Chondrocyte (in vitro differentiated cells): ENCODE measurements at regions not wholly inside any gene's neighbourhood (a gene's known extent, or its start where the extent isn't known, plus 50 kb on each side); places are given as distances from the start of the nearest gene placed in this dataset.

Experiments used
- DNase-seq: peaks from one replicate; pipeline ENCODE4 v3.0.0; 2021; ENCODE audit warnings: mixed read lengths, low spot score
- H3K27ac Mint-ChIP-seq: one replicate; pipeline ENCODE4 v1.8.0; 2021; ENCODE audit warnings: mild to moderate bottlenecking, moderate library complexity, mixed read lengths; ENCODE audit not compliant: unreplicated experiment
- H3K27me3 Mint-ChIP-seq: 2 replicates; pipeline ENCODE4 v1.8.0; 2021; ENCODE audit warnings: low read depth, mixed read lengths
- H3K36me3 Mint-ChIP-seq: 2 replicates; pipeline ENCODE4 v1.8.0; 2021; ENCODE audit warnings: low read depth, mixed read lengths
- H3K4me1 Mint-ChIP-seq: 2 replicates; pipeline ENCODE4 v1.8.0; 2021; ENCODE audit warnings: low read depth, mild to moderate bottlenecking, mixed read lengths
- H3K4me3 Mint-ChIP-seq: one replicate; pipeline ENCODE4 v1.8.0; 2021; ENCODE audit warnings: mild to moderate bottlenecking, moderate library complexity, mixed read lengths; ENCODE audit not compliant: unreplicated experiment
- H3K9me3 Mint-ChIP-seq: 2 replicates; pipeline ENCODE4 v1.8.0; 2021; ENCODE audit warnings: low read depth, mixed read lengths
- CTCF ChIP-seq: fragments of 200-600 bp; sonication (generic); IDR thresholded peaks from 2 replicates; pipeline ENCODE4 v1.5.0; 2021; ENCODE audit warnings: antibody characterized with exemption, mild to moderate bottlenecking, moderate library complexity

GRCh38 chr2:139162957-139163356 is 382.8 kb upstream of the NXPH2 start:
- peaks cover 7% of the 10 kb centered on the region for H3K27me3 Mint-ChIP-seq
- H3K36me3 Mint-ChIP-seq = no peaks in the 10 kb centered on the region
- TF ChIP-seq CTCF = no peak
- no peak for DNase-seq
- no peak overlapping the region for H3K4me3 Mint-ChIP-seq
- no peaks in the 10 kb centered on the region for H3K4me1 Mint-ChIP-seq
- H3K27ac Mint-ChIP-seq = no peak overlapping the region
- H3K9me3 Mint-ChIP-seq = peaks cover 5% of the 10 kb centered on the region

- no peak overlapping the region for H3K4me3 Mint-ChIP-seq
- TF ChIP-seq CTCF = no peak
- H3K27me3 Mint-ChIP-seq = peaks cover 7% of the 10 kb centered on the region
- H3K4me1 Mint-ChIP-seq = no peaks in the 10 kb centered on the region
- peaks cover 5% of the 10 kb centered on the region for H3K9me3 Mint-ChIP-seq
- no peaks in the 10 kb centered on the region for H3K36me3 Mint-ChIP-seq
- DNase-seq = no peak
- H3K27ac Mint-ChIP-seq = no peak overlapping the region
Observed at GRCh38 chr2:139162456-139162855, 382.3 kb upstream of the NXPH2 start.

GRCh38 chr2:139160836-139161235 is 380.6 kb upstream of the NXPH2 start:
- Mint-ChIP-seq H3K9me3 (peaks cover 5% of the 10 kb centered on the region), H3K27ac (no peak overlapping the region), H3K36me3 (no peaks in the 10 kb centered on the region), H3K4me3 (no peak overlapping the region), H3K27me3 (peaks cover 12% of the 10 kb centered on the region), H3K4me1 (no peaks in the 10 kb centered on the region)
- no peak for DNase-seq
- no peak for TF ChIP-seq CTCF

GRCh38 chr2:139159177-139159576 is 379.0 kb upstream of the NXPH2 start:
- TF ChIP-seq CTCF = no peak
- no peaks in the 10 kb centered on the region for H3K36me3 Mint-ChIP-seq
- no peak for DNase-seq
- no peaks in the 10 kb centered on the region for H3K4me1 Mint-ChIP-seq
- no peak overlapping the region for H3K27ac Mint-ChIP-seq
- peaks cover 5% of the 10 kb centered on the region for H3K9me3 Mint-ChIP-seq
- H3K4me3 Mint-ChIP-seq = no peak overlapping the region
- peaks cover 20% of the 10 kb centered on the region for H3K27me3 Mint-ChIP-seq

- H3K27ac Mint-ChIP-seq = no peak overlapping the region
- TF ChIP-seq CTCF = no peak
- DNase-seq = no peak
- no peak overlapping the region for H3K4me3 Mint-ChIP-seq
- H3K4me1 Mint-ChIP-seq = no peaks in the 10 kb centered on the region
- no peaks in the 10 kb centered on the region for H3K9me3 Mint-ChIP-seq
- peaks cover 30% of the 10 kb centered on the region for H3K27me3 Mint-ChIP-seq
- no peaks in the 10 kb centered on the region for H3K36me3 Mint-ChIP-seq
Observed at GRCh38 chr2:139156730-139157129, 376.5 kb upstream of the NXPH2 start.
